GM10266 (cell line): ENCODE measurements at regions not wholly inside any gene's neighbourhood (a gene's known extent, or its start where the extent isn't known, plus 50 kb on each side); places are given as distances from the start of the nearest gene placed in this dataset.

Experiments used
- DNase-seq: peaks from one replicate; pipeline ENCODE4 v3.0.0; 2012; ENCODE audit errors: extremely low spot score
- TF ChIP-seq, protein P1 (sequence below): IDR thresholded peaks from 2 replicates; pipeline ENCODE4 v1.5.1; 2012; ENCODE audit warnings: mild to moderate bottlenecking, low read depth; ENCODE audit not compliant: control insufficient read depth, insufficient read depth; ENCODE audit errors: missing control alignments

DNA sequence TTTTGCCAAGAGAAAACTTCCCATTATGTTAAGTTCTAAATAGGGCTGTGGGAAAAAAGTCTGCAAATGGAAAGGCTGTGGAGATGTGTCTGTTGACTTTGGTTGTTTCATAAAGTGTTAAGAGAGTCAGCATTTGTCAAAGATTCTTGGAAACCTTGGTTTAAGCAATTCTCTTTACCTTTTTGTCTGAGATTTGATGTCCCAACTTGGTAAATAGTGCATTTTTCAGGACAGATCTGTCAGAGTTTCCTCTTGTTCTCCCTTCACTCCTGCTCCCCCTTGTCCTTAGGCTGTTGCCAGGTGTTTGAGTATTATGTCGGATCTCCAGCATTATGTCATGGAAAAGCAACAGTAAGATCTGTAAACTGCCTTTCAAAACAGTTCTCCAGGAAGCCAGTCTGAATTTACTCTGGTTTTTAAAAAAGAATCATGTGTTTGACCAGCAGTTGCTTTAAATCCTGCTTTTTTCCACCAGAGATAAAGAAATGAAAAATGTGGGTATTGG lies 79.1 kb upstream of the ADAMTSL1 start:
- DNase-seq: no peak
- TF ChIP-seq, protein P1, sequence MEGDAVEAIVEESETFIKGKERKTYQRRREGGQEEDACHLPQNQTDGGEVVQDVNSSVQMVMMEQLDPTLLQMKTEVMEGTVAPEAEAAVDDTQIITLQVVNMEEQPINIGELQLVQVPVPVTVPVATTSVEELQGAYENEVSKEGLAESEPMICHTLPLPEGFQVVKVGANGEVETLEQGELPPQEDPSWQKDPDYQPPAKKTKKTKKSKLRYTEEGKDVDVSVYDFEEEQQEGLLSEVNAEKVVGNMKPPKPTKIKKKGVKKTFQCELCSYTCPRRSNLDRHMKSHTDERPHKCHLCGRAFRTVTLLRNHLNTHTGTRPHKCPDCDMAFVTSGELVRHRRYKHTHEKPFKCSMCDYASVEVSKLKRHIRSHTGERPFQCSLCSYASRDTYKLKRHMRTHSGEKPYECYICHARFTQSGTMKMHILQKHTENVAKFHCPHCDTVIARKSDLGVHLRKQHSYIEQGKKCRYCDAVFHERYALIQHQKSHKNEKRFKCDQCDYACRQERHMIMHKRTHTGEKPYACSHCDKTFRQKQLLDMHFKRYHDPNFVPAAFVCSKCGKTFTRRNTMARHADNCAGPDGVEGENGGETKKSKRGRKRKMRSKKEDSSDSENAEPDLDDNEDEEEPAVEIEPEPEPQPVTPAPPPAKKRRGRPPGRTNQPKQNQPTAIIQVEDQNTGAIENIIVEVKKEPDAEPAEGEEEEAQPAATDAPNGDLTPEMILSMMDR: no peak

DNA sequence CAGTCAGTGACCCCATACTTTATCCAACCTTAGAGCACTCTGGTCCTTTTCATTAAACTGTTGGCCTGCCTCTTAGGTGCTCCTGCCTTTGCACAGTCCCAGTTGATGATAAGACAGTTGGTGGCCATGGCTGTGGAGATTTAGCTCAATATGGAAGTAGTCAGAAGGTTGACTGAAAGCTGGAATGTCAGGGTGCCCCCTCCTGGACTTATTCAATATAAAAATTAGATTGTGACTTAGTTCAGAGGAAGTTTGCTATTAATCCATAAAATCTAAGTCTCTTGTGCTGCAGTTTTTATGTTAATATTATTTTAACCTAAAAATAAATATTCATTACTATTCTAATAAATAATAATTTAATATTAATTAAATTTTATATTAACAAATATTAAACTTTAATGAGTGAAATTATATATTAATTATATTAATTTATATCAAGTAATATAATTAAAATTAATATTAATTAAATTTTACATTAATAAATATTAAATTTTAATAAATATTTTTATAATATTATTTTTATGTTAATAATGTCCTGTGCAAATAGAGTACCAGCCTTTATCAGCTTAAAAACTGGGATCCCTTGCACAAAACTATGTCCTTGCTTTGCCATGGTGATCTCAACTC lies 77.7 kb upstream of the ADAMTSL1 start:
- DNase-seq: no peak
- TF ChIP-seq, protein P1: no peak

DNA sequence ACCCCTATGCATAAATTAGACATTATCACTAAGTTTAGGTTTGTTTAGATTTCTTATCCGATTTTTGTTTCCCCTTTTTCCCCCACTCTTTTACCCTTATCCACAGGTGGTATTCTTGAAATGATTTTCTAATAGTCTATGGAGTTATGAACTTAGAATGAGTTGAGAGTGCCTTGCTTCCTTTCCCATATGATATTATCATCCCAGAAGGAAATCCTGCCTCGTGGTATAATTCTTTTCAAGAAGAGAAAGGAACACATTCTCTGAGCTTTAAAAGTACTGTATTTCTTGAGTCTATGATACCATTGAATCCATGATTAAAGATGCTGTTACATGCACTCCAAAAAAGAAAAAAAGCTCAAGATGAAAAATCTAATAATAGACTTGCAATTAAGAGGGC lies 76.9 kb upstream of the ADAMTSL1 start:
- TF ChIP-seq, protein P1: no peak
- no peak for DNase-seq

DNA sequence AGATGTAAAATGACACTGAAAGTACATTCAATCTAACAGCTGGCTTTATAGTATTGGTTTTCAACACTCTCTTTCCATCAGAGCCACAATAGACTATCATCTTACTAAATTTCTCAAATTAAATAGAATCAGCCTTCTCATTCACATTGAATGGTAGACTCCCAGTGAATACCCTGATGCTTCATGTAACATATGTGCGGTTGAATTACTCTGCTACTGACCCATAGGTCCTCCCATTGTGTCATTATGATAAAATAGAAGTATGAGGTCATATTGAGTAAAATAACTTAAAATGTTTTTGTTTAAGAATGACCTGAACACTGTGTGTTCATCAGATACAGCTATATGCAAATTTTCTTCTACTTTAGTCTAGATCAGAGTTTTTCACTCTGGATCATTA lies 75.9 kb upstream of the ADAMTSL1 start:
- TF ChIP-seq, protein P1: no peak
- DNase-seq: no peak

DNA sequence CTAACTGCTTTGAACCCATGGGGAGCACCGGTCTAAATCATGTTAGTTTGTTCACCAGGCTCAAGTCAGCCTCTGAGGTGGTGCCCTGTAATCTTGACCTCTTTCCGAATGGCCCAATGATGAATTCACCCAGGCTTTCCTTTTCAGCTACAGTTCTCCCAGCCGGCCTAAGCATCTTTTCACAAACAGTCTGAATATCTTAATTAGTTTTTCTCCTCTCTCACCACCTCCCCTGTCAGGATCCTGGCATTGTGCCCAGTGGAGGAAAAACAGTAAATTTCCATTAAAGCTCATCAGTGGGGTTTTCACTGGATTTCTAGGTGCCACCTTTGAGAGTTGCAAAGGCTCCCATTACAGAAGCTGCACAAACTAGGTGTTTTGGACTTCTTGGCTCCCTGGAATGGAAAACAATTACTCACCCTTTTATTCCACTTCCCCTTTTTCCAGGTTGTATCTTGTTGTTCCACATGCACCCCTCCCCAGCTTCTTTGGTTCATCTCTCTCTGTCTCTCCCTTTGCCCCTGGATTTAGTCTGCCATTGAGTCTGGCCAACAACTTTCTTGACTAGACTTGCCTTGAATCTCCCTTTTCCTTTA lies 69.4 kb upstream of the ADAMTSL1 start:
- TF ChIP-seq, protein P1: no peak
- DNase-seq: no peak

DNA sequence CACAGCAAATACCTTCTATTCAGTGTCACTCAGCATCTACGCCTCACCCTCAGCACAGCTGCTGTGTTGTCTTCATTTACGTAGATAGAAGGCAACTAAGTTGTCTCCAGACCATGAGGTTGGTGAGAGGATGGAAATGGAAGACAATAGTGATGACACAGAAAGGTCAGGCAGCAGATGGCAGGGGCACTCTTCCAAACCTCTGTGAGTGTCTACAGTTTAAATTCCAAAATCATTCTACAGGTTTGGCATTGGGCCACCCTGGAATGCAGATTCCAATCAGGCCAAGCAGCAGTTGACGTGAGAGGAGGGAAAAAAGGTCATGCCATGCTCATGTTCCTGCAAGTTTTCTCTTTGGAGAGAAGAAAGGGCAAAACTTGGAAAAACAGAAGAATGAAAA lies 68.7 kb upstream of the ADAMTSL1 start:
- DNase-seq: no peak
- TF ChIP-seq, protein P1: no peak

DNA sequence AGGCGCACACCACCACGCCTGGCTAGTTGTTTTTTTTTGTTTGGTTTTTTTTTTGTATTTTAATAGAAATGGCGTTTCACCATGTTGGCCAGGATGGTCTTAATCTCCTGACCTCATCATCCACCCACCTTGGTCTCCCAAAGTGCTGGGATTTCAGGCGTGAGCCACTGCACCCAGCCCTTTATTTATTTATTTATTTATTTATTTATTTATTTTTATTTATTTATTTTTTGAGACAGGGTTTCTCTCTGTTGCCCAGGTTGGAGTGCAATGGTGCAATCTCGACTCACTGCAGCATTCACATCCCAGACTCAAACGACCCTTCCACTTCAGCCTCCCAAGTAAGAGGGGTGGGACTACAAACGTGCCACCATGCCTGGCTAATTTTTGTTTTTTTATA lies 63.0 kb upstream of the ADAMTSL1 start:
- no peak for DNase-seq
- TF ChIP-seq, protein P1: no peak
